ENCODE measurements at regions not wholly inside any gene's neighbourhood (a gene's known extent, or its start where the extent isn't known, plus 50 kb on each side); places are given as distances from the start of the nearest gene placed in this dataset.

DNA sequence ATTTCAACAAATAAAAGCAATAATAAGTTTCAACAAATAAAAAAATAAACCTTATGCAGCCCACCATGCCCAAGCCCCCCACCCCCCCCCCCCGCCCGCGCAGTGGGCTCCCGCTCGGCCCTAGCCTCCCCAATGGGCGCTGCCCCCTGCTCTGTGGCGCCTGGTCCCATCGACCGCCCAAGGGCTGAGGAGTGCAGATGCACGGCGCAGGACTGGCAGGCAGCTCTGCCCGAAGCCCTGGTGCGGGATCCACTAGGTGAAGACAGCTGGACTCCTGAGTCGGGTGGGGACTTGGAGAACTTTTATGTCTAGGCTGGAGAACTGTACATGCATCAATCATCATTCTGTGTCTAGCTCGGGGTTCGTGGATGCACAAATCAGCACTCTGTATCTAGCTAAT, 779.6 kb downstream of the DACH1 start:
- Histone ChIP-seq H3K4me1 (no peaks in the 10 kb centered on the region), H3K36me3 (no peaks in the 10 kb centered on the region), H3K27me3 (no peaks in the 10 kb centered on the region), H3K9me3 (no peaks in the 10 kb centered on the region), H3K4me3 (no peak overlapping the region), H3K27ac (no peak overlapping the region)
- no peak for DNase-seq (ENCODE audit: low spot score in 2 of 2)
- TF ChIP-seq POLR2A (IDR thresholded peaks at IDR 0.05) (no peak), CTCF (IDR thresholded peaks at IDR 0.05) (no peak), EP300 (IDR thresholded peaks at IDR 0.05) (no peak)
- WGBS, 2 donors = 94 to 96% methylated on average over 16 of the region's 16 CpGs

GRCh38 chr13:71087006-71087405, 780.0 kb downstream of the DACH1 start:
- TF ChIP-seq CTCF (IDR thresholded peaks at IDR 0.05) (no peak), EP300 (IDR thresholded peaks at IDR 0.05) (no peak)
- Histone ChIP-seq H3K9me3 (no peaks in the 10 kb centered on the region), H3K4me3 (no peak overlapping the region), H3K27ac (no peak overlapping the region), H3K4me1 (no peaks in the 10 kb centered on the region), H3K36me3 (no peaks in the 10 kb centered on the region), H3K27me3 (no peaks in the 10 kb centered on the region)
- WGBS, 2 donors = 82 to 87% methylated on average over 2 of the region's 2 CpGs
- no peak for DNase-seq (ENCODE audit: low spot score in 2 of 2)

- Histone ChIP-seq H3K36me3 (no peaks in the 10 kb centered on the region), H3K9me3 (no peaks in the 10 kb centered on the region), H3K4me3 (no peak overlapping the region), H3K4me1 (no peaks in the 10 kb centered on the region), H3K27me3 (no peaks in the 10 kb centered on the region), H3K27ac (no peak overlapping the region)
- no peak for DNase-seq (ENCODE audit: low spot score in 2 of 2)
- WGBS, 2 donors = 67 to 76% methylated on average over 1 of the region's 1 CpG
- TF ChIP-seq EP300 (IDR thresholded peaks at IDR 0.05) (no peak), POLR2A (IDR thresholded peaks at IDR 0.05) (no peak), CTCF (IDR thresholded peaks at IDR 0.05) (no peak)
These were observed 784.4 kb downstream of the DACH1 start for GRCh38 chr13:71082631-71083030.

DNA sequence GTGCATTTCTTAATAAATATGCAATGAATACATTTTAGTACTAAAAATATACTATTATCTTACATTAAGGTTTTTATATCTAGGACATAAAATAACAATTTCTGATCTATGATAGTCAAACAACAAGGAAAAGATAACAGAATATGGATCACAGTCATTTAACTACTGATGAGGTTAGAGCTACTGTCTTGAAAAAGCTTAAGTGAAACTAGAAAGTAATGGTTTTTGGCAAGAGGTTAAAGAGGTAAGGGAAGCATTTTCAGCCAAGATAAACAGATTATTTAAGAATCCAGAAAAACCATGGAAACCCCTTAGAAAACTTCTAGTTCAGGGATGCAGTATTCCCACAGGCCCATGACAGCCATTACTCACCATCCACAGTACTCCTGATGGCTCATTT, 787.4 kb downstream of the DACH1 start:
- DNase-seq (ENCODE audit: low spot score in 2 of 2) = no peak
- Histone ChIP-seq H3K9me3 (no peaks in the 10 kb centered on the region), H3K27me3 (no peaks in the 10 kb centered on the region), H3K27ac (no peak overlapping the region), H3K36me3 (no peaks in the 10 kb centered on the region), H3K4me1 (no peaks in the 10 kb centered on the region), H3K4me3 (no peak overlapping the region)
- no peak for TF ChIP-seq POLR2A (IDR thresholded peaks at IDR 0.05)
- TF ChIP-seq EP300 (IDR thresholded peaks at IDR 0.05) = no peak
- no peak for TF ChIP-seq CTCF (IDR thresholded peaks at IDR 0.05)

GRCh38 chr13:71068041-71068440, 799.0 kb downstream of the DACH1 start:
- Histone ChIP-seq H3K9me3 (no peaks in the 10 kb centered on the region), H3K27ac (no peak overlapping the region), H3K4me1 (no peaks in the 10 kb centered on the region), H3K36me3 (no peaks in the 10 kb centered on the region), H3K4me3 (no peak overlapping the region), H3K27me3 (no peaks in the 10 kb centered on the region)
- TF ChIP-seq CTCF (IDR thresholded peaks at IDR 0.05) (no peak), POLR2A (IDR thresholded peaks at IDR 0.05) (no peak), EP300 (IDR thresholded peaks at IDR 0.05) (no peak)
- no peak for DNase-seq (ENCODE audit: low spot score in 2 of 2)
- WGBS, 2 donors = 55 to 58% methylated on average over 3 of the region's 3 CpGs

Data from tibial nerve (tissue), 4 donors.